SK-N-MC (cell line): ENCODE measurements at regions not wholly inside any gene's neighbourhood (a gene's known extent, or its start where the extent isn't known, plus 50 kb on each side); places are given as distances from the start of the nearest gene placed in this dataset.
"Not testable (repeated sequence)": the region's sequence is repeated elsewhere in the genome, so short reads cannot be mapped to it uniquely, and the experiment has no call there.

ENCODE experiments used
- DNase-seq: peaks from one replicate; pipeline ENCODE4 v3.0.0-alpha.2; 2011; ENCODE audit warnings: low read depth, low spot score
- H3K27ac ChIP-seq: fragments of 200-600 bp; sonication (generic); 2 replicates; pipeline ENCODE4 v1.5.1; 2016; ENCODE audit warnings: mixed run types
- H3K36me3 ChIP-seq: fragments of 200-600 bp; sonication (generic); 2 replicates; pipeline ENCODE4 v1.6.1; 2017; ENCODE audit warnings: antibody characterized with exemption, low read length, mixed read lengths; ENCODE audit not compliant: insufficient read depth
- H3K4me3 ChIP-seq: fragments of 200-600 bp; sonication (generic); 2 replicates; pipeline ENCODE4 v1.5.1; 2016
- H3K9ac ChIP-seq: fragments of 200-600 bp; sonication (generic); 2 replicates; pipeline ENCODE4 v1.8.0; 2017; ENCODE audit warnings: mixed run types, mixed read lengths; ENCODE audit not compliant: insufficient read length
- H3K9me3 ChIP-seq: fragments of 200-600 bp; sonication (generic); 2 replicates; pipeline ENCODE4 v1.6.1; 2017; ENCODE audit warnings: low read depth, mild to moderate bottlenecking, antibody characterized with exemption, low read length, moderate library complexity, mixed read lengths
- EZH2 ChIP-seq: fragments of 200-600 bp; sonication (generic); IDR thresholded peaks from one replicate; pipeline ENCODE4 v1.6.1; 2017; ENCODE audit warnings: antibody characterized with exemption
- FOXP2 ChIP-seq: optimal IDR thresholded peaks from 2 replicates; pipeline ENCODE3; 2011; ENCODE audit warnings: mild to moderate bottlenecking, moderate library complexity; ENCODE audit not compliant: insufficient read depth; ENCODE audit errors: extremely low read length, control extremely low read depth
- POLR2AphosphoS5 ChIP-seq: IDR thresholded peaks from 2 replicates; pipeline ENCODE4 v1.6.1; 2012; ENCODE audit warnings: mild to moderate bottlenecking, low read depth, low read length, borderline replicate concordance

- Histone ChIP-seq H3K36me3 (no peaks in the 10 kb centered on the region), H3K9ac (no peak overlapping the region), H3K27ac (no peak overlapping the region), H3K4me3 (no peak overlapping the region), H3K9me3 (no peaks in the 10 kb centered on the region)
- TF ChIP-seq FOXP2 (no peak), EZH2 (no peak), POLR2AphosphoS5 (no peak)
- no peak for DNase-seq
Observed at GRCh38 chr14:43669355-43669754, 837.7 kb downstream of the FSCB start.

- DNase-seq = no peak
- TF ChIP-seq POLR2AphosphoS5 = no peak
- no peak for TF ChIP-seq EZH2
- TF ChIP-seq FOXP2 = no peak
- Histone ChIP-seq H3K9ac (no peak overlapping the region), H3K9me3 (no peaks in the 10 kb centered on the region), H3K4me3 (no peak overlapping the region), H3K36me3 (no peaks in the 10 kb centered on the region), H3K27ac (no peak overlapping the region)
Observed at GRCh38 chr14:43665570-43666267, 841.4 kb downstream of the FSCB start.

- H3K36me3 ChIP-seq = not testable (repeated sequence)
Observed at GRCh38 chr14:43655194-43655593, 851.9 kb downstream of the FSCB start.

GRCh38 chr14:43651896-43652295, 855.2 kb downstream of the FSCB start:
- H3K4me3 ChIP-seq = no peak overlapping the region
- no peaks in the 10 kb centered on the region for H3K36me3 ChIP-seq
- H3K27ac ChIP-seq = no peak overlapping the region
- no peak for TF ChIP-seq POLR2AphosphoS5
- no peak for TF ChIP-seq FOXP2
- TF ChIP-seq EZH2 = no peak
- no peak overlapping the region for H3K9ac ChIP-seq
- DNase-seq = no peak
- H3K9me3 ChIP-seq = no peaks in the 10 kb centered on the region

More at GRCh38 chr14:43655194-43655593, 851.9 kb downstream of the FSCB start:
- H3K4me3 ChIP-seq, H3K27ac ChIP-seq, H3K9ac ChIP-seq, DNase-seq, H3K9me3 ChIP-seq: not testable (repeated sequence)

GRCh38 chr14:43651185-43651787, 855.8 kb downstream of the FSCB start:
- no peak overlapping the region for H3K27ac ChIP-seq
- no peak for DNase-seq
- H3K4me3 ChIP-seq = no peak overlapping the region

GRCh38 chr14:43649508-43649907, 857.6 kb downstream of the FSCB start:
- Histone ChIP-seq H3K27ac (no peak overlapping the region), H3K9ac (no peak overlapping the region), H3K4me3 (no peak overlapping the region), H3K9me3 (no peaks in the 10 kb centered on the region), H3K36me3 (no peaks in the 10 kb centered on the region)
- TF ChIP-seq FOXP2 = no peak
- TF ChIP-seq EZH2 = no peak
- TF ChIP-seq POLR2AphosphoS5 = no peak
- DNase-seq = no peak

More at GRCh38 chr14:43651185-43651787, 855.8 kb downstream of the FSCB start:
- Histone ChIP-seq H3K36me3 (no peaks in the 10 kb centered on the region), H3K9ac (no peak overlapping the region), H3K9me3 (no peaks in the 10 kb centered on the region)
- TF ChIP-seq FOXP2 (no peak), POLR2AphosphoS5 (no peak), EZH2 (no peak)

- no peaks in the 10 kb centered on the region for H3K36me3 ChIP-seq
- no peak overlapping the region for H3K27ac ChIP-seq
- DNase-seq = no peak
- TF ChIP-seq POLR2AphosphoS5 (no peak), EZH2 (no peak), FOXP2 (no peak)
- H3K9me3 ChIP-seq = no peaks in the 10 kb centered on the region
- no peak overlapping the region for H3K4me3 ChIP-seq
- no peak overlapping the region for H3K9ac ChIP-seq
Observed at GRCh38 chr14:43647302-43647701, 859.8 kb downstream of the FSCB start.

GRCh38 chr14:43640718-43641267, 866.3 kb downstream of the FSCB start:
- H3K9me3 ChIP-seq = no peaks in the 10 kb centered on the region
- no peak for DNase-seq
- H3K27ac ChIP-seq = no peak overlapping the region
- H3K4me3 ChIP-seq = no peak overlapping the region
- no peak overlapping the region for H3K9ac ChIP-seq
- H3K36me3 ChIP-seq = no peaks in the 10 kb centered on the region
- no peak for TF ChIP-seq POLR2AphosphoS5
- no peak for TF ChIP-seq EZH2
- no peak for TF ChIP-seq FOXP2

GRCh38 chr14:43625294-43625693, 881.8 kb downstream of the FSCB start:
- Histone ChIP-seq H3K27ac (no peak overlapping the region), H3K9me3 (no peaks in the 10 kb centered on the region), H3K36me3 (no peaks in the 10 kb centered on the region), H3K9ac (no peak overlapping the region), H3K4me3 (no peak overlapping the region)
- TF ChIP-seq POLR2AphosphoS5 = no peak
- TF ChIP-seq FOXP2 = no peak
- TF ChIP-seq EZH2 = no peak
- no peak for DNase-seq
